22Rv1 (cell line): ENCODE measurements at regions not wholly inside any gene's neighbourhood (a gene's known extent, or its start where the extent isn't known, plus 50 kb on each side); places are given as distances from the start of the nearest gene placed in this dataset.

Source experiments
- CTCF ChIP-seq: fragments of 450-650 bp; IDR thresholded peaks from 2 replicates; pipeline ENCODE4 v1.5.1; 2017; ENCODE audit warnings: mild to moderate bottlenecking
- ZFX ChIP-seq: fragments of 450-650 bp; IDR thresholded peaks from 2 replicates; pipeline ENCODE4 v1.6.1; 2017; ENCODE audit warnings: antibody characterized with exemption, borderline replicate concordance

GRCh38 chr18:26677957-26678356 is 129.6 kb upstream of the KCTD1 start:
- TF ChIP-seq CTCF: no peak
- no peak for TF ChIP-seq ZFX
